CD4-positive, alpha-beta T cell (primary cell): ENCODE measurements at regions not wholly inside any gene's neighbourhood (a gene's known extent, or its start where the extent isn't known, plus 50 kb on each side); places are given as distances from the start of the nearest gene placed in this dataset.
"Not testable (repeated sequence)": the region's sequence is repeated elsewhere in the genome, so short reads cannot be mapped to it uniquely, and the experiment has no call there.

Experiments used
- ATAC-seq: fragments of 200-7000 bp; cut with Tn5 transposase; one replicate; pipeline ENCODE4 v1.10.0; 2022; ENCODE audit warnings: mild to moderate bottlenecking; ENCODE audit not compliant: poor library complexity
- CTCF ChIA-PET: fragments of 350-600 bp; sonication (Branson Sonifier 250); formaldehyde crosslinking; loops from one replicate; lab custom pipeline; 2021; ENCODE audit warnings: antibody characterized with exemption, inconsistent platforms; lab: Charles Lee
- POLR2A ChIA-PET: fragments of 350-600 bp; sonication (Branson Sonifier 250); formaldehyde crosslinking; loops from one replicate; lab custom pipeline; 2021; ENCODE audit warnings: antibody characterized with exemption, inconsistent platforms; lab: Charles Lee
- DNase-seq, 14 experiments: peaks; one replicate each; pipeline ENCODE4 v3.0.0-alpha.2; 2013 to 2020; ENCODE audit warnings: mixed read lengths in 2 of 14
- H3K27ac ChIP-seq, 2 donors: one replicate each; pipeline versions ENCODE4 v1.5.1 to v1.7.0; 2013; ENCODE audit warnings: low read length in 2 of 2, low read depth in 1 of 2, mild to moderate bottlenecking in 1 of 2
- H3K27me3 ChIP-seq, 2 experiments: 1 replicate in 1 of 2; 2 replicates in 1 of 2; pipeline versions ENCODE4 v1.6.1 to v1.7.0; 2013; ENCODE audit warnings: low read length in 2 of 2, control low read depth in 1 of 2, mild to moderate bottlenecking in 1 of 2, moderate library complexity in 1 of 2; ENCODE audit not compliant: insufficient read depth in 2 of 2, control insufficient read depth in 1 of 2
- H3K36me3 ChIP-seq: one replicate; pipeline ENCODE4 v1.6.1; 2013; ENCODE audit warnings: low read length, control low read depth; ENCODE audit not compliant: insufficient read depth
- H3K4me1 ChIP-seq: one replicate; pipeline ENCODE4 v1.6.1; 2013; ENCODE audit warnings: low read length, control low read depth; ENCODE audit not compliant: insufficient read depth
- H3K4me3 ChIP-seq: one replicate; pipeline ENCODE4 v1.5.1; 2013; ENCODE audit warnings: mild to moderate bottlenecking, low read length, moderate library complexity
- H3K9me3 ChIP-seq, 2 experiments: 1 replicate in 1 of 2; 2 replicates in 1 of 2; pipeline versions ENCODE4 v1.6.1 to v1.7.0; 2013; ENCODE audit warnings: low read length in 2 of 2, mild to moderate bottlenecking in 2 of 2, control low read depth in 1 of 2, moderate library complexity in 1 of 2; ENCODE audit not compliant: control insufficient read depth in 1 of 2, insufficient read depth in 1 of 2
- H3K27ac Mint-ChIP-seq: one replicate; pipeline ENCODE4 v1.8.0; 2020; ENCODE audit warnings: mixed read lengths
- H3K27me3 Mint-ChIP-seq: one replicate; pipeline ENCODE4 v1.8.0; 2021; ENCODE audit warnings: mixed read lengths
- H3K36me3 Mint-ChIP-seq: one replicate; pipeline ENCODE4 v1.8.0; 2021; ENCODE audit warnings: low read depth, mixed read lengths
- H3K4me1 Mint-ChIP-seq: one replicate; pipeline ENCODE4 v1.8.0; 2021; ENCODE audit warnings: low read depth, mixed read lengths
- H3K4me3 Mint-ChIP-seq: one replicate; pipeline ENCODE4 v1.8.0; 2020; ENCODE audit warnings: mild to moderate bottlenecking, mixed read lengths
- H3K9me3 Mint-ChIP-seq: one replicate; pipeline ENCODE4 v1.8.0; 2020; ENCODE audit warnings: mixed read lengths
- intact Hi-C, 2 experiments: fragments of 100-400 bp; cut with DNase I in 1 of 2; cut with micrococcal nuclease in 1 of 2; formaldehyde crosslinking; loops; one replicate each; pipeline versions ENCODE4 v1.15.1 to v1.9.0; 2023 to 2025; cut with DNase I, micrococcal nuclease

DNA sequence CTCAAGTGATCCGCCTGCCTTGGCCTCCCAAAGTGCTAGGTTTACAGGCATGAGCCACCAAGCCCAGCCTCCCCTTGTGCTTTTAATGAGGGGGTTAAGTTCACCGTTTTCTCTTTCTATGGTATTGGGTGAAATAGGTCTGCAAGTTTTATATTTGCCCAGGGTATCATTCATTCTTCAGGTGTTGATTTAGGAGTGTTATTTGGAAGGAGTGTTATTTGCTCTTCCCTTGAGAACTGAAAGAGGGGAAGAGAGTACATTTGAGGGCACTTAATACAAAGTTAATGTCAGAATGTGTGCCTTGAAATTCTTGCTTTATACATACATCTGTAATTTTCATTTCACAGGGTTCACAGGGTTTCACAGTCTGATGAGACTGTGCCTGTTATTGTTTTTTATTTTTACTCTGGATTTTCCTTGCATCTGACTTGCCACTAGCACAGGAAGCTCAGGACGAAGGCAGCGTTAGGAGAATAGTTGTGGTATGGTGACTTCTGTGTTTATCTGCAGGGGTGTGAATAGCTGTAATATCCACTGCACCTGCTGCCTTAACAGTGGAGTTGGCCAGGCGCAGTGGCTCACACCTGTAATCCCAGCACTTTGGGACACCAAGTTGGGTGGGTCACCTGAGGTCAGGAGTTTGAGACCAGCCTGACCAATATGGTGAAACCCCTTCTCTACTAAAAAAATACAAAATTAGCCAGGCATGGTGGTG is 108.3 kb upstream of the CRYM start:
- intact Hi-C loops, H3K4me1 ChIP-seq, POLR2A ChIA-PET, H3K4me1 Mint-ChIP-seq, H3K36me3 ChIP-seq, H3K36me3 Mint-ChIP-seq, H3K4me3 Mint-ChIP-seq, H3K27ac Mint-ChIP-seq, H3K27me3 ChIP-seq, H3K27me3 Mint-ChIP-seq, H3K4me3 ChIP-seq, H3K27ac ChIP-seq, H3K9me3 ChIP-seq, DNase-seq, CTCF ChIA-PET, H3K9me3 Mint-ChIP-seq, ATAC-seq: not testable (repeated sequence)

DNA sequence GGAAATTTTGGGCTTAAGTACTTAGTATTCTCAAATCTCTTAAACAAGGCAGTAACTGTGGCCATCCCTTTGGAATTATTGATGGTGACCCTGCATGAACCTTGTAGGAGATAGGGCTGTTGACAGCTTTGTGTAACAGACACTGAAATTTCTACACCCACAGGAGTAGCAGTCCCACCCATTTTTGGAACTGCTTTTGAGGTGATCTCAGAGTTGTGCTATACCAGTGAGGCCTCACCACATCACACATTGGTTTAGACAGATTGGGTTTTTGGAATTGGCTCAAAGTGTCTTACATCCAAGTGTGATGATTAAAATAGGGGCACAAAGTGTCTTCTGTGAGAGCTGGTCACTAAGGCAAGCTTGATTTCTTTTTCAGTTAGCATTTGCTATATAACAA is 105.6 kb upstream of the CRYM start:
- H3K9me3 ChIP-seq, H3K4me3 ChIP-seq, H3K27me3 ChIP-seq, H3K4me3 Mint-ChIP-seq, POLR2A ChIA-PET, H3K9me3 Mint-ChIP-seq, H3K4me1 ChIP-seq, H3K27me3 Mint-ChIP-seq, CTCF ChIA-PET, intact Hi-C loops, H3K27ac ChIP-seq, DNase-seq, ATAC-seq, H3K27ac Mint-ChIP-seq, H3K4me1 Mint-ChIP-seq, H3K36me3 Mint-ChIP-seq, H3K36me3 ChIP-seq: not testable (repeated sequence)

DNA sequence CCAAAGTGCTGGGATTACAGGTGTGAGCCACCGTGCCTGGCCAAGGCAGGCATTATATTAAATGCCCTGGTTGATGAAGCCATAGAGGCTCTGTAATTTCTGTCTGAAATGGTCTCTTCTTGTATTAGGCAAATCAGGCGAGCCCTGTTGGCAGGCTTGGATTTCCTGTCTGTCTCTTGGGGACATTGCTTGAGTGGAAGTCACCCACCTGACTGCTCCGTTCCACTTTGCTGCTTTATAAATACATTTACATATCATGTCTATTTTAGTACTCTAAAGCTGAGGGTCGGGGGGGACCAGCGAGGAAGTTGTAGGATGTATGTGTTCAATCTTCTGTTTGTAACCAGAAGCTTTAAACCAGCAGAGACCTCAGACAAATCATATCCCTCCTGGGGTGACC is 101.6 kb upstream of the CRYM start:
- H3K4me3 ChIP-seq, H3K4me3 Mint-ChIP-seq, H3K4me1 ChIP-seq, H3K27ac ChIP-seq, H3K27ac Mint-ChIP-seq, H3K27me3 ChIP-seq, H3K27me3 Mint-ChIP-seq, H3K9me3 Mint-ChIP-seq, POLR2A ChIA-PET, ATAC-seq, DNase-seq, CTCF ChIA-PET, intact Hi-C loops, H3K9me3 ChIP-seq, H3K4me1 Mint-ChIP-seq, H3K36me3 ChIP-seq, H3K36me3 Mint-ChIP-seq: not testable (repeated sequence)

DNA sequence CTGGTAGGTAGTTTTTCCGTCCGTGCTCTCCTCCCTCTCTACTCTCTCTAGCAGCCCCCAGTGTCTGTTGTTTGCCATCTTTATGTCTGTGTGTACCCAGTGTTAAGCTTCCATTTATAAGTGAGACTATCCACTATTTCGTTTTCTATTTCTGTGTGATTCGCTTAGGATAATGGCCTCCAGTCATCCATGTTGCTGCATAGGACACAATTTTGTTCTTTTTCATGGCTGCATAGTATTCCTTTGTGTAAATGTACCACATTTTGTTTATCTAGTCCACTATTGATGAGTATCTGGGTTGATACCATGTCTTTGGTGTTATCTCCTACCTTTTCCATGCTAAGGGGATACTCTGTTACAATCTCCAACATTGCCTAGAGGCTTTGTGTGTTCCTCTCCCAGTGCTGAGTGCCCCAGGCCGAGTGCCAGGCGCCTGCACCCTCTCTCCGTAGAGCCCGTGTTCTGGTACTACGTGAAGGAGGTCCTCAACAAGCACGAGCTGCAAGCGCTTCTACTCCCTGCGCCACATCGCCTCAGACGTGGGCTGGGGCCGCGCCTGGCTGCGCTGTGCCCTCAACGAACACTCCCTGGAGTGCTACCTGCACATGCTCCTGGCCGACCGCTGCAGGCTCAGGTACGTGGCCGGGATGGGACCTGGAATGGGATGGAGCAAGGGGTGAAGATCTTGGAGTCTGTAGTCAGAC is 98.3 kb upstream of the CRYM start:
- H3K27ac ChIP-seq, H3K4me3 Mint-ChIP-seq, H3K4me1 Mint-ChIP-seq, intact Hi-C loops, H3K4me1 ChIP-seq, H3K4me3 ChIP-seq, ATAC-seq, H3K36me3 Mint-ChIP-seq, H3K9me3 Mint-ChIP-seq, H3K27me3 ChIP-seq, H3K36me3 ChIP-seq, DNase-seq, POLR2A ChIA-PET, CTCF ChIA-PET, H3K27me3 Mint-ChIP-seq, H3K27ac Mint-ChIP-seq, H3K9me3 ChIP-seq: not testable (repeated sequence)

DNA sequence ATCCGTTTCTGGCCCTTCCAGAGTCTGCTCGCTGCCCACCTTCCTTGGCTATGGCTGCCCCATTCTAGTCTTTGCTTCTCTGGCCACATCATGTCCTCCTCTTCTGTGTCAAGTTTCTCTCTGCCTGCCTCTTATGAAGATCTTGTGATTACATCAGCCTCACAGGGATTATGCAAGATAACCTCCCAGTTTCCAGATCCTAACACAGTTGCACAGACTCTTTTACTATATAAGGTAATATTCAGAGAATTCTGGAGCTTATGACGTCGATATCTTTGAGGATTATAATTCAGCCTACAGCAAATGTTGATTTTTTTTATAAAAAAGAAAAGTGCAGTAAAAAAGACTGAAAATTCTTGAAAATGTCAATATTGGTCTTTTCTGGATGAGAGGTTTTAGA is 97.2 kb upstream of the CRYM start:
- H3K27ac ChIP-seq, POLR2A ChIA-PET, H3K4me3 Mint-ChIP-seq, H3K4me1 ChIP-seq, H3K4me1 Mint-ChIP-seq, H3K36me3 ChIP-seq, intact Hi-C loops, H3K27me3 Mint-ChIP-seq, H3K27ac Mint-ChIP-seq, ATAC-seq, H3K36me3 Mint-ChIP-seq, H3K9me3 ChIP-seq, DNase-seq, CTCF ChIA-PET, H3K4me3 ChIP-seq, H3K27me3 ChIP-seq, H3K9me3 Mint-ChIP-seq: not testable (repeated sequence)

DNA sequence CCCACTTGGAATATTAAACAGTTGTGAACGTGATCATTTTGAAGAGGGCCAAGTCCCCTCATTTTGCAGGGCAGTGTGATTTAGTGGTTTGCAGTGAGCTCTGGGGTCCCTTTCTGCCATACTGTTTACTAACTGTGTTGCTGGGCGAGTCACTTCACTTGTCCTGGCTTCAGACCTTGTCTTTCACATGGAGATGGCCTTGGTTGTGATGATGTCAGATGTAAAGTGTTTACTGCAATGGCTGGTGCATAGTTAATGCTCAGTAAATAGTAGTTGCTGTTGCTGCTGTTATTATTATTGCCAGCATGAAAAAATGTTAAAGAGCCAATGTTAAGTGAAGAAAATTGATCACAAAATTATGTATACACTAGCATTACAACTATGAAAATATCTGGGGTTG is 95.4 kb upstream of the CRYM start:
- intact Hi-C loops, H3K27ac ChIP-seq, H3K9me3 ChIP-seq, H3K9me3 Mint-ChIP-seq, H3K27ac Mint-ChIP-seq, ATAC-seq, H3K36me3 ChIP-seq, CTCF ChIA-PET, H3K36me3 Mint-ChIP-seq, DNase-seq, H3K27me3 ChIP-seq, H3K27me3 Mint-ChIP-seq, H3K4me3 ChIP-seq, H3K4me1 Mint-ChIP-seq, POLR2A ChIA-PET, H3K4me3 Mint-ChIP-seq, H3K4me1 ChIP-seq: not testable (repeated sequence)

DNA sequence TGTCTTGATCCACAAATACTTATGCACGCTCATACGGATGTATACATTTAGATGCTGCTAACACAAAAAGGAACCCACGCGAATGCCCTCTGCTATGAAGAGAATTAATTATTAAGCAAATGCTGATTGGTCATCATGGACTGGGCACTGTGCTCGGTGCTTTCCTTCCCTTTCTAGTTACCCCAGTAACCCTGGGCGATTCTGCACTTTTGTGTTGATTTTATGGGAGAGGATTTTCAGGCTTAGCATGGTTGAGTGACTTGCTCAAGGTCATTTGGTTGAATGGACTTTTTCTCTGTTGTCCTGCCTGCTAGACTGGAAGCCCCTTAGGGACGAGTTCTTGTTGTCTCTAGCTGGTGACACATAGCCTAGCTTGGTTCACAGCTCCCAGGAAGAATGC is 94.8 kb upstream of the CRYM start:
- H3K9me3 ChIP-seq, H3K36me3 ChIP-seq, CTCF ChIA-PET, DNase-seq, H3K27me3 Mint-ChIP-seq, H3K9me3 Mint-ChIP-seq, POLR2A ChIA-PET, H3K27ac Mint-ChIP-seq, H3K27ac ChIP-seq, intact Hi-C loops, H3K27me3 ChIP-seq, H3K4me1 ChIP-seq, H3K36me3 Mint-ChIP-seq, H3K4me3 Mint-ChIP-seq, H3K4me1 Mint-ChIP-seq, ATAC-seq, H3K4me3 ChIP-seq: not testable (repeated sequence)
